HEK293 (cell line): ENCODE measurements at regions not wholly inside any gene's neighbourhood (a gene's known extent, or its start where the extent isn't known, plus 50 kb on each side); places are given as distances from the start of the nearest gene placed in this dataset.

Experiments
- CTCF ChIA-PET: fragments of 350-600 bp; formaldehyde crosslinking; extraction: SDS; loops from one replicate; lab custom pipeline; 2021; ENCODE audit warnings: antibody characterized with exemption; lab: Yijun Ruan, JAX
- POLR2A ChIA-PET: fragments of 300-600 bp; formaldehyde crosslinking; extraction: SDS; loops from one replicate; lab custom pipeline; 2020; ENCODE audit warnings: antibody characterized with exemption, inconsistent platforms; lab: Yijun Ruan, JAX
- H3K27ac ChIP-seq: fragments of 200-500 bp; sonication (Bioruptor generic); 2 replicates; pipeline ENCODE4 v1.5.1; 2014; ENCODE audit warnings: low read depth, low read length, control low read depth, inconsistent platforms; ENCODE audit errors: extremely low read depth
- H3K36me3 ChIP-seq, 2 experiments: fragments of 200-500 bp in 1 of 2; sonication (Bioruptor generic) in 1 of 2; 1 replicate in 1 of 2; 2 replicates in 1 of 2; pipeline ENCODE4 v1.5.1; 2014 to 2017; ENCODE audit warnings: inconsistent platforms in 2 of 2, low read length in 2 of 2; ENCODE audit not compliant: control insufficient read depth in 2 of 2, insufficient read depth in 1 of 2
- H3K4me1 ChIP-seq: fragments of 200-500 bp; sonication (Bioruptor generic); 2 replicates; pipeline ENCODE4 v1.5.1; 2014; ENCODE audit warnings: mild to moderate bottlenecking, low read length, inconsistent platforms; ENCODE audit not compliant: control insufficient read depth, insufficient read depth
- H3K4me3 ChIP-seq: 2 replicates; pipeline ENCODE4 v1.5.1; 2011; ENCODE audit warnings: low read depth, mild to moderate bottlenecking, control low read depth, low read length, moderate library complexity
- H3K9me3 ChIP-seq: fragments of 200-500 bp; sonication (Bioruptor generic); 2 replicates; pipeline ENCODE4 v1.5.1; 2014; ENCODE audit warnings: low read depth, low read length, inconsistent platforms; ENCODE audit not compliant: control insufficient read depth, insufficient read depth
- FEZF1 ChIP-seq: fragments of 450-650 bp; formaldehyde crosslinking; IDR thresholded peaks from 2 replicates; pipeline ENCODE4 v1.5.1; 2016; ENCODE audit warnings: missing biosample characterization, missing genetic modification characterization
- MEIS1 ChIP-seq: sonication (generic); formaldehyde crosslinking; IDR thresholded peaks from 2 replicates; pipeline ENCODE4 v1.8.1; 2022; ENCODE audit warnings: missing genetic modification reagents, mild to moderate bottlenecking, borderline replicate concordance
- MYNN ChIP-seq: fragments of 450-650 bp; formaldehyde crosslinking; IDR thresholded peaks from 2 replicates; pipeline ENCODE4 v1.5.1; 2016; ENCODE audit warnings: missing biosample characterization, missing genetic modification characterization, borderline replicate concordance
- TRIM28 ChIP-seq: IDR thresholded peaks from 2 replicates; pipeline ENCODE4 v1.6.1; 2011; ENCODE audit warnings: low read length, control low read depth, borderline replicate concordance
- ZIC2 ChIP-seq: fragments of 450-650 bp; formaldehyde crosslinking; IDR thresholded peaks from 2 replicates; pipeline ENCODE4 v1.5.1; 2016; ENCODE audit warnings: missing biosample characterization, missing genetic modification characterization
- ZNF174 ChIP-seq: fragments of 450-650 bp; formaldehyde crosslinking; IDR thresholded peaks from 2 replicates; pipeline ENCODE4 v1.5.0; 2017; ENCODE audit warnings: missing biosample characterization, mild to moderate bottlenecking, missing genetic modification characterization
- ZNF175 ChIP-seq: fragments of 450-650 bp; formaldehyde crosslinking; IDR thresholded peaks from 2 replicates; pipeline ENCODE4 v1.5.1; 2016; ENCODE audit warnings: missing biosample characterization, missing genetic modification characterization
- ZNF248 ChIP-seq: fragments of 450-650 bp; formaldehyde crosslinking; IDR thresholded peaks from 2 replicates; pipeline ENCODE4 v1.5.1; 2017; ENCODE audit warnings: missing biosample characterization, missing genetic modification characterization
- ZNF335 ChIP-seq: fragments of 450-650 bp; formaldehyde crosslinking; conservative IDR thresholded peaks from 2 replicates; pipeline ENCODE4 v1.5.1; 2016; ENCODE audit warnings: missing biosample characterization, missing genetic modification characterization
- ZNF394 ChIP-seq: fragments of 450-650 bp; formaldehyde crosslinking; IDR thresholded peaks from 2 replicates; pipeline ENCODE4 v1.5.1; 2016; ENCODE audit warnings: missing biosample characterization, missing genetic modification characterization, mild to moderate bottlenecking, moderate library complexity, borderline replicate concordance
- ZNF521 ChIP-seq: fragments of 450-650 bp; formaldehyde crosslinking; IDR thresholded peaks from 2 replicates; pipeline ENCODE4 v1.5.1; 2017; ENCODE audit warnings: missing biosample characterization, mild to moderate bottlenecking, missing genetic modification characterization
- ZNF558 ChIP-seq: fragments of 450-650 bp; formaldehyde crosslinking; IDR thresholded peaks from 2 replicates; pipeline ENCODE4 v1.5.1; 2016; ENCODE audit warnings: missing biosample characterization, missing genetic modification characterization
- ZNF571 ChIP-seq: fragments of 450-650 bp; formaldehyde crosslinking; IDR thresholded peaks from 2 replicates; pipeline ENCODE4 v1.5.0; 2017; ENCODE audit warnings: missing biosample characterization, missing genetic modification characterization
- ZNF629 ChIP-seq: fragments of 450-650 bp; formaldehyde crosslinking; IDR thresholded peaks from 2 replicates; pipeline ENCODE4 v1.5.1; 2017; ENCODE audit warnings: missing biosample characterization, missing genetic modification characterization
- ZNF777 ChIP-seq: fragments of 450-650 bp; formaldehyde crosslinking; IDR thresholded peaks from 2 replicates; pipeline ENCODE4 v1.5.1; 2017; ENCODE audit warnings: missing biosample characterization, missing genetic modification characterization, borderline replicate concordance
- TF ChIP-seq, protein P1 (sequence below): fragments of 450-650 bp; formaldehyde crosslinking; IDR thresholded peaks from 2 replicates; pipeline ENCODE4 v1.5.1; 2016; ENCODE audit warnings: missing biosample characterization, missing genetic modification characterization, low read depth
- TF ChIP-seq, protein P2 (sequence below): fragments of 450-650 bp; formaldehyde crosslinking; IDR thresholded peaks from 2 replicates; pipeline ENCODE4 v1.5.1; 2016; ENCODE audit warnings: missing biosample characterization, missing genetic modification characterization, borderline replicate concordance
- TF ChIP-seq, protein P3 (sequence below): fragments of 450-650 bp; formaldehyde crosslinking; IDR thresholded peaks from 2 replicates; pipeline ENCODE4 v1.5.1; 2016; ENCODE audit warnings: missing biosample characterization, missing genetic modification characterization
- TF ChIP-seq, protein P4 (sequence below): fragments of 450-650 bp; formaldehyde crosslinking; IDR thresholded peaks from 2 replicates; pipeline ENCODE4 v1.5.1; 2016; ENCODE audit warnings: missing biosample characterization, missing genetic modification characterization
- TF ChIP-seq, protein P5 (sequence below): fragments of 450-650 bp; formaldehyde crosslinking; IDR thresholded peaks from 2 replicates; pipeline ENCODE4 v1.5.1; 2016; ENCODE audit warnings: missing biosample characterization, missing genetic modification characterization, borderline replicate concordance

DNA sequence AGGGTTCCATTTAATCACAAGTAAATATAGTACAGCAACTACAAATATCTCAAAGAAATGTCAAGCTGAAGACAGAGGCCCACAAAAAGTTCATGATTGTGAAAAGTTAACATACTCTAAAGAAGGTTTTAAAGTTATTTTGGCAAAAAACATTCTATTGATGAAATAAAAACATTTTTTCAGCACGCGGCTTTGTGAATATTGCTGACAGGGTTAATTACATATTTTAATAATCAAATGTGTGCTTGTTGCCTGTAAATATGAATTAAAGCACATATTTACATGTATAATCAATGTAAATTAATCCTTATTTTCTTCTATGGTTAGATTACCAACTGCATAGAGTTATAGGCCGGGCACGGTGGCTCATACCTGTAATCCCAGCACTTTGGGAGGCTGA lies 328.1 kb downstream of the MZT1 start (continued):
- TF ChIP-seq ZNF629 (no peak), FEZF1 (no peak), ZNF394 (no peak), ZNF521 (no peak), ZNF174 (tag by site-specific recombination) (no peak)
- TF ChIP-seq, protein P1, sequence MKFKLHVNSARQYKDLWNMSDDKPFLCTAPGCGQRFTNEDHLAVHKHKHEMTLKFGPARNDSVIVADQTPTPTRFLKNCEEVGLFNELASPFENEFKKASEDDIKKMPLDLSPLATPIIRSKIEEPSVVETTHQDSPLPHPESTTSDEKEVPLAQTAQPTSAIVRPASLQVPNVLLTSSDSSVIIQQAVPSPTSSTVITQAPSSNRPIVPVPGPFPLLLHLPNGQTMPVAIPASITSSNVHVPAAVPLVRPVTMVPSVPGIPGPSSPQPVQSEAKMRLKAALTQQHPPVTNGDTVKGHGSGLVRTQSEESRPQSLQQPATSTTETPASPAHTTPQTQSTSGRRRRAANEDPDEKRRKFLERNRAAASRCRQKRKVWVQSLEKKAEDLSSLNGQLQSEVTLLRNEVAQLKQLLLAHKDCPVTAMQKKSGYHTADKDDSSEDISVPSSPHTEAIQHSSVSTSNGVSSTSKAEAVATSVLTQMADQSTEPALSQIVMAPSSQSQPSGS (tag by site-specific recombination), result no peak
- TF ChIP-seq, protein P2, sequence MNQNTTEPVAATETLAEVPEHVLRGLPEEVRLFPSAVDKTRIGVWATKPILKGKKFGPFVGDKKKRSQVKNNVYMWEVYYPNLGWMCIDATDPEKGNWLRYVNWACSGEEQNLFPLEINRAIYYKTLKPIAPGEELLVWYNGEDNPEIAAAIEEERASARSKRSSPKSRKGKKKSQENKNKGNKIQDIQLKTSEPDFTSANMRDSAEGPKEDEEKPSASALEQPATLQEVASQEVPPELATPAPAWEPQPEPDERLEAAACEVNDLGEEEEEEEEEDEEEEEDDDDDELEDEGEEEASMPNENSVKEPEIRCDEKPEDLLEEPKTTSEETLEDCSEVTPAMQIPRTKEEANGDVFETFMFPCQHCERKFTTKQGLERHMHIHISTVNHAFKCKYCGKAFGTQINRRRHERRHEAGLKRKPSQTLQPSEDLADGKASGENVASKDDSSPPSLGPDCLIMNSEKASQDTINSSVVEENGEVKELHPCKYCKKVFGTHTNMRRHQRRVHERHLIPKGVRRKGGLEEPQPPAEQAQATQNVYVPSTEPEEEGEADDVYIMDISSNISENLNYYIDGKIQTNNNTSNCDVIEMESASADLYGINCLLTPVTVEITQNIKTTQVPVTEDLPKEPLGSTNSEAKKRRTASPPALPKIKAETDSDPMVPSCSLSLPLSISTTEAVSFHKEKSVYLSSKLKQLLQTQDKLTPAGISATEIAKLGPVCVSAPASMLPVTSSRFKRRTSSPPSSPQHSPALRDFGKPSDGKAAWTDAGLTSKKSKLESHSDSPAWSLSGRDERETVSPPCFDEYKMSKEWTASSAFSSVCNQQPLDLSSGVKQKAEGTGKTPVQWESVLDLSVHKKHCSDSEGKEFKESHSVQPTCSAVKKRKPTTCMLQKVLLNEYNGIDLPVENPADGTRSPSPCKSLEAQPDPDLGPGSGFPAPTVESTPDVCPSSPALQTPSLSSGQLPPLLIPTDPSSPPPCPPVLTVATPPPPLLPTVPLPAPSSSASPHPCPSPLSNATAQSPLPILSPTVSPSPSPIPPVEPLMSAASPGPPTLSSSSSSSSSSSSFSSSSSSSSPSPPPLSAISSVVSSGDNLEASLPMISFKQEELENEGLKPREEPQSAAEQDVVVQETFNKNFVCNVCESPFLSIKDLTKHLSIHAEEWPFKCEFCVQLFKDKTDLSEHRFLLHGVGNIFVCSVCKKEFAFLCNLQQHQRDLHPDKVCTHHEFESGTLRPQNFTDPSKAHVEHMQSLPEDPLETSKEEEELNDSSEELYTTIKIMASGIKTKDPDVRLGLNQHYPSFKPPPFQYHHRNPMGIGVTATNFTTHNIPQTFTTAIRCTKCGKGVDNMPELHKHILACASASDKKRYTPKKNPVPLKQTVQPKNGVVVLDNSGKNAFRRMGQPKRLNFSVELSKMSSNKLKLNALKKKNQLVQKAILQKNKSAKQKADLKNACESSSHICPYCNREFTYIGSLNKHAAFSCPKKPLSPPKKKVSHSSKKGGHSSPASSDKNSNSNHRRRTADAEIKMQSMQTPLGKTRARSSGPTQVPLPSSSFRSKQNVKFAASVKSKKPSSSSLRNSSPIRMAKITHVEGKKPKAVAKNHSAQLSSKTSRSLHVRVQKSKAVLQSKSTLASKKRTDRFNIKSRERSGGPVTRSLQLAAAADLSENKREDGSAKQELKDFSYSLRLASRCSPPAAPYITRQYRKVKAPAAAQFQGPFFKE (tag by site-specific recombination), result no peak

DNA sequence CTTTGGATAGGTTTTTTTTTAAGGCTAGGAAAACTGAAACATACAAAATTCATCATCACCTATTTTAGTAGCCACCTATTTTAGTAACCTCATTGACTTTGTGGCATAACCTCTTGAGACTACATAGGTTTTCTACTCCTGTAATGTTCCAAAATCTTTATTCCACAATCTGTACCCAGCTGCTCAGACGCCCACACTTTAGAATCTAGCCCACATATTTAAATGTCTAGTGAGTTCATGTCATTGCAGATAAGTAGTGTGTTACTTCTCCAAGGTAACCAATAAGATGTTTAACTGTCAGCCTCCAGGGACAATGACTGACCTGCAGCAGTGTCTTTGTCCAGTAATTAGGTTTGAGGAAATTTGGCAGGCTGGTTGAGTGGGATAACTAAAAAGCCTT lies 330.2 kb downstream of the MZT1 start:
- CTCF ChIA-PET, result no interaction called here
- TF ChIP-seq ZNF248 (tag by site-specific recombination) (no peak), ZNF175 (tag by site-specific recombination) (no peak), MYNN (tag by site-specific recombination) (no peak), TRIM28 (no peak), ZNF335 (tag by site-specific recombination) (no peak), ZNF558 (no peak), ZNF777 (tag by site-specific recombination) (no peak), ZIC2 (tag by site-specific recombination) (no peak), MEIS1 (CRISPR knock-in tag) (no peak), ZNF571 (no peak)
- TF ChIP-seq, protein P3, sequence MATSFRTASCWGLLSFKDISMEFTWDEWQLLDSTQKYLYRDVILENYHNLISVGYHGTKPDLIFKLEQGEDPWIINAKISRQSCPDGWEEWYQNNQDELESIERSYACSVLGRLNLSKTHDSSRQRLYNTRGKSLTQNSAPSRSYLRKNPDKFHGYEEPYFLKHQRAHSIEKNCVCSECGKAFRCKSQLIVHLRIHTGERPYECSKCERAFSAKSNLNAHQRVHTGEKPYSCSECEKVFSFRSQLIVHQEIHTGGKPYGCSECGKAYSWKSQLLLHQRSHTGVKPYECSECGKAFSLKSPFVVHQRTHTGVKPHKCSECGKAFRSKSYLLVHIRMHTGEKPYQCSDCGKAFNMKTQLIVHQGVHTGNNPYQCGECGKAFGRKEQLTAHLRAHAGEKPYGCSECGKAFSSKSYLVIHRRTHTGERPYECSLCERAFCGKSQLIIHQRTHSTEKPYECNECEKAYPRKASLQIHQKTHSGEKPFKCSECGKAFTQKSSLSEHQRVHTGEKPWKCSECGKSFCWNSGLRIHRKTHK (tag by site-specific recombination), result no peak
- TF ChIP-seq, protein P4, sequence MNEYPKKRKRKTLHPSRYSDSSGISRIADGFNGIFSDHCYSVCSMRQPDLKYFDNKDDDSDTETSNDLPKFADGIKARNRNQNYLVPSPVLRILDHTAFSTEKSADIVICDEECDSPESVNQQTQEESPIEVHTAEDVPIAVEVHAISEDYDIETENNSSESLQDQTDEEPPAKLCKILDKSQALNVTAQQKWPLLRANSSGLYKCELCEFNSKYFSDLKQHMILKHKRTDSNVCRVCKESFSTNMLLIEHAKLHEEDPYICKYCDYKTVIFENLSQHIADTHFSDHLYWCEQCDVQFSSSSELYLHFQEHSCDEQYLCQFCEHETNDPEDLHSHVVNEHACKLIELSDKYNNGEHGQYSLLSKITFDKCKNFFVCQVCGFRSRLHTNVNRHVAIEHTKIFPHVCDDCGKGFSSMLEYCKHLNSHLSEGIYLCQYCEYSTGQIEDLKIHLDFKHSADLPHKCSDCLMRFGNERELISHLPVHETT (tag by site-specific recombination), result no peak
- TF ChIP-seq, protein P5, sequence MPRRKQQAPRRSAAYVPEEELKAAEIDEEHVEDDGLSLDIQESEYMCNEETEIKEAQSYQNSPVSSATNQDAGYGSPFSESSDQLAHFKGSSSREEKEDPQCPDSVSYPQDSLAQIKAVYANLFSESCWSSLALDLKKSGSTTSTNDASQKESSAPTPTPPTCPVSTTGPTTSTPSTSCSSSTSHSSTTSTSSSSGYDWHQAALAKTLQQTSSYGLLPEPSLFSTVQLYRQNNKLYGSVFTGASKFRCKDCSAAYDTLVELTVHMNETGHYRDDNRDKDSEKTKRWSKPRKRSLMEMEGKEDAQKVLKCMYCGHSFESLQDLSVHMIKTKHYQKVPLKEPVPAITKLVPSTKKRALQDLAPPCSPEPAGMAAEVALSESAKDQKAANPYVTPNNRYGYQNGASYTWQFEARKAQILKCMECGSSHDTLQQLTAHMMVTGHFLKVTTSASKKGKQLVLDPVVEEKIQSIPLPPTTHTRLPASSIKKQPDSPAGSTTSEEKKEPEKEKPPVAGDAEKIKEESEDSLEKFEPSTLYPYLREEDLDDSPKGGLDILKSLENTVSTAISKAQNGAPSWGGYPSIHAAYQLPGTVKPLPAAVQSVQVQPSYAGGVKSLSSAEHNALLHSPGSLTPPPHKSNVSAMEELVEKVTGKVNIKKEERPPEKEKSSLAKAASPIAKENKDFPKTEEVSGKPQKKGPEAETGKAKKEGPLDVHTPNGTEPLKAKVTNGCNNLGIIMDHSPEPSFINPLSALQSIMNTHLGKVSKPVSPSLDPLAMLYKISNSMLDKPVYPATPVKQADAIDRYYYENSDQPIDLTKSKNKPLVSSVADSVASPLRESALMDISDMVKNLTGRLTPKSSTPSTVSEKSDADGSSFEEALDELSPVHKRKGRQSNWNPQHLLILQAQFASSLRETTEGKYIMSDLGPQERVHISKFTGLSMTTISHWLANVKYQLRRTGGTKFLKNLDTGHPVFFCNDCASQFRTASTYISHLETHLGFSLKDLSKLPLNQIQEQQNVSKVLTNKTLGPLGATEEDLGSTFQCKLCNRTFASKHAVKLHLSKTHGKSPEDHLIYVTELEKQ, result no peak

More for the DNA sequence above, 330.2 kb downstream of the MZT1 start:
- Histone ChIP-seq H3K4me3 (no peak overlapping the region), H3K27ac (no peak overlapping the region), H3K36me3 (no peaks in the 10 kb centered on the region), H3K9me3 (no peaks in the 10 kb centered on the region), H3K4me1 (no peaks in the 10 kb centered on the region)
- POLR2A ChIA-PET, result no interaction called here
